GM21576 (cell line): ENCODE measurements at regions not wholly inside any gene's neighbourhood (a gene's known extent, or its start where the extent isn't known, plus 50 kb on each side); places are given as distances from the start of the nearest gene placed in this dataset.
"Not testable (repeated sequence)": the region's sequence is repeated elsewhere in the genome, so short reads cannot be mapped to it uniquely, and the experiment has no call there.

Experiments used
- ATAC-seq: cut with Tn5 transposase; IDR thresholded peaks from one replicate; pipeline ENCODE4 v1.9.1; 2021; ENCODE audit warnings: mild to moderate bottlenecking, moderate library complexity; ENCODE audit not compliant: unreplicated experiment

GRCh38 chr3:16707260-16707659, 102.0 kb upstream of the DAZL start:
- no peak for ATAC-seq

- no peak for ATAC-seq
Observed at GRCh38 chr3:16708285-16708684, 103.1 kb upstream of the DAZL start.

DNA sequence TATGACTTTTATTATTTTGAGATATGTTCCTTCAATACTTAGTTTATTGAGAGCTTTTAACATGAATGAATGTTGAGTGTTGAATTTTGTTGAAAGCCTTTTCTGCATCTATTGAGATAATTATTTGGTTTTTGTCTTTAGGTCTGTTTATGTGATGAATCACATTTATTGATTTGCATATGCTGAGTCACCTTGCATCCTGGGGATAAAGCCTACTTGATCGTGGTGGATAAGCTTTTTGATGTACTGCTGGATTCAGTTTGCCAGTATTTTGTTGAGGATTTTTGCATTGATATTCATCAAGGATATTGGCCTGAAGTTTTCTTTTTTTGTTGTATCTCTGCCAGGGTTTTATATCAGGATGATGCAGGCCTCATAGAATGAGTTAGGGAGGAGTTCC, 106.5 kb upstream of the DAZL start:
- ATAC-seq, result not testable (repeated sequence)

DNA sequence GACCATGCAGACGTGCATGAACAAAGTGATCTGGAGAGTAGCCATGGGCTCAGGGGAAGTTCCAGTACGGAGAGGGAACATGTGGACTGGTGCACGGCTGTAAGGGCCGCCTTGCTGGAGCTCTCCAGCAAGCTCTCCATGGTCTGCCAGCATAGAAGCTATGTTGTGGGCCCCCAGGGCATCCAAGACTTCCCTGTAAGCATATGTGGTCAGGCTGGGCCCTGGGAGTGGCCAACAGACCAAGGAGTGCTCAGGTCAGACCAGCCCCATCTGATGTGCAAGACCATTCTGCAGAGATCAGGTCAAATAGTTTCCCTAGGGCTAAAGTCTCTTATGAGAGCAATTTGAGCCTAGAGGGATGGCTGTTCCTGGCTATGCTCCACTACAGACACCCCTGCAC, 110.1 kb upstream of the DAZL start:
- no peak for ATAC-seq

DNA sequence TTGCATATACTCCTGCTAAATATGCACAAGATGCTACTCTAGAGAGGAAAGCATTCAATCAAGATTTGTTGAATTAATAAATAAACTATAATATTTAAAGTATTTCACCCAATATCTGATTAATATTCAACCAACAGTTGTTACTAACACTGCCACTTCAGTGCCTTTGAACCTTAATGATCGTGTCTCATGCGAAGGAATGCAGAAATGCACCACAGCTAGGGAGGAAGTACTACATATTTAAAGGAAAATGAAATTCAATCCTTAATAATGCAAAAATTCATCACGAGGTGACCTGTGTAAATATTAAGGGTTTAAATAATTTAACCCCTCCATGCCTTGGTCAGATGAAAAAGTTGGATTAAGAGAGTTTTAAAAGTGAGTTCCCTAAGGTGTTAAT, 114.2 kb upstream of the DAZL start:
- no peak for ATAC-seq

- no peak for ATAC-seq
Observed at GRCh38 chr3:16720367-16720940, 115.2 kb upstream of the DAZL start.

- no peak for ATAC-seq
Observed at GRCh38 chr3:16721494-16721893, 116.3 kb upstream of the DAZL start.

DNA sequence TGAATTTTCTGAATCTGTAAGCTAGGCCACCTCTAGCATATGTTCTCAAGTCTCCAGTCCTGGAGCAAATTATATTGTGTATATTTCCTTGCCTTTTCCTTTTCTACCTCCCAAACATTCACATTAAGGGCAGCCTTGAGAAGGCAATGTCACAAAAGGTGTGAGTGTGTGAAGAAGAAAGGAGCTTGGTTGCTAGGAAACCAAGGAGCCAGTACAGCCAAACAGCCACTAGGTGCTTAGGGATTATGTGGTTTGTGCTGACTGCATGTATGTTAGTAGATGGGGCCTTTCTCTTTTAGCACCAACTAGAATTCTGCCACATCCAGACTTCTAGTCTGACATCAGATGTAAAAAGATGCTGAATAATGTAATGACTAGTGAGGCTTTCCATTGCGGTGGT, 118.8 kb upstream of the DAZL start:
- ATAC-seq, result no peak

DNA sequence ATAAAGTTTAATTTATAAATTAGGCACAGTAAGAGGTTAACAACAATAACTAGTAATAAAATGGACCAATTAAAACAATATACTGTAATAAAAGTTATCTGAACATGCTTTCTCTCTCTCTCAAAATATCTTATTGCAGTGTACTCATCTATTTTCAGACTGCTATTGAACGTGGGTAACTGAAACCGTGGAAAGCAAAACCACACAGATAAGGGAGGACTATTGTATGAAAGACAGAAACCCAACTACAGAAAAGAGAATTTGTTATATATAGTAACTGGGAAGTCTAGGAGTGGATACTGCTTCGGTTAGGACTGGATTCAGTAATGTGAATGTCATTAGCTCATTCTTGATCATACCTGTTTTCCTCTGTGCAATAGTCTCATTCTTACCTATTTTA, 119.3 kb upstream of the DAZL start:
- no peak for ATAC-seq

GRCh38 chr3:16725972-16726371, 120.7 kb upstream of the DAZL start:
- no peak for ATAC-seq

DNA sequence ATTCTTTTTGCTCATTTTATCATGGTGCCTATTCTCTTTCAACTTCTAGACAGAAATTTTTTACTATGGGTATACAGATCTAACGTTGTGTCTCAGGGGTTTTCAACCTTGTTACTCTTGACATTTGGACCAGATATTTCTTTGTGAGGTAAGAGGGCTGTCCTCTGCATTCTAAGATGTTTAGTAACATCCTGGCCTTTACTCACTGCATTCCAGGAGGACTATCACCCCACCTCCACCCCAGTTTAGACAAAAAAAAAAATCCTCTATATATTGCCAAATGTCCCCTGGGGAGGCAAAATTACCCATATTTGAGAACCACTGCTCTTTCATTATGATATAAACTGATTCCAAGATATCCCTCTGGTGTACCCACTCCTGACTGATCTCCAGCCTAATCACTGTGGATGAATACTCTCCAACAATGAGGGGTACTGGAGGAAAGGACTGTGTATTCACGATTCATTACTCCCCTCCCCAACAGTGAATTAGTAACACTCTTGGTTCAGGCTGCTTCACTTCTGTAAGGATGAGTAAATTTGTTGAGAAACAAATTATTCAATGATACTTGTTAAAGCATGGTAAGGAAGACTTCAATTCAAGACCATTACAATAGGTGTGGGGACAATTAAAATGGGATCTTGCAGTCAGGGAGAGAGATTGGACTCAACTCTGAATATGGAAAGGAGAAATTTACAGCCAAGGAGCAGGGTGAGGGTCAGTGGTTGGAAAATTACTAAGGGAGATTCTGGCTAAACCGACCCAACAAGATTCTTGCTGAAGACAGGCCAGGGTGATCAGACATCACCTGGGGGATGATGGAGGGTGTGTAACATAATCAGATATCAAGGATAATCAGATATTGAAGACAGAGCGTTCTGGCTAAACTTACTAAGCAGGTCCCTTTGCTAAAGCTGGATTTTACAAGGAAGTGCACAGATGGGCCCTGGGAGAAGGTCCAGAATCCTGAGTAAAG, 123.8 kb upstream of the DAZL start:
- no peak for ATAC-seq

DNA sequence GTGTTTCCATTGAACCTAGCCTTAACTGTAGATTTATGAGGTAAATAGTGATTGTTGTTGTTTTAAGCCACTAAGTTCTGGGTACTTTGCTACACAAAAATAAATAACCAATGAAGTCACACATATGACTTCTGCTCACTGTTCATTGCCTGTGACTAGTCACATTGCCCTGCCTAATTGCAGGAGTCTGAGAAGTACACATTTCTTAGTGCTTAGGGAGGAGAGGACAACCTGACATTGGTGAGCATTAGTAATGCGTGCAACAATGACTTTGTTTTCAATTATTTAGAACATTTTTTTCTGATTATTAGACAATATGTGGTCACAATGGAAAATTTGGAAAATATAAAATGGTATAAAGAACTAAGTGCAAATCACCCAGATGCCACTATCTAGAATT, 133.2 kb upstream of the DAZL start:
- no peak for ATAC-seq

DNA sequence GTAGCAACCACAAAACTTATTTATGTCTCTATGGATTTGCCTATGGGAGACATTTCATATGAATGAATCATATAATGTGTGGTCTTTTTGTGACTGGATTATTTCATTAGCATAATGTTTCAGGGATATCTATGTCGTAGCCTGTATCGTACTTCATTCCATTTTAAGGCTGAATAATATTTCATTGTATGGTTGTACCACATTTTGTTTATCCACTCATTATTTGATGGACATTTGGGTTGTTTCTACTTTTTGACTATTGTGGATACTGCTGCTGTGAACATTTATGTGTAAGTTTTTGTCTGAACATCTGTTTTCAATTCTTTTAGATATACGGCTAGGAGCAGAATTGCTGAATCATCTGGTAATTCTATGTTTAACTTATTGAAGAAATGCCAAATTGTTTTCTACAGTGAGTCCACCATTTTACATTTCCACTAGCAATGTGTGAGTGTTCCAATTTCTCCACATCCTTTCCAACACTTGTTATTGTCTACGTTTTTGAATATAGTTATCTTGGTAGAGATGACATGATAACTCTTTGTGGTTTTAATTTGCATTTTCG, 134.4 kb upstream of the DAZL start:
- no peak for ATAC-seq

- ATAC-seq, result no peak
Observed at GRCh38 chr3:16740515-16740914, 135.3 kb upstream of the DAZL start.

DNA sequence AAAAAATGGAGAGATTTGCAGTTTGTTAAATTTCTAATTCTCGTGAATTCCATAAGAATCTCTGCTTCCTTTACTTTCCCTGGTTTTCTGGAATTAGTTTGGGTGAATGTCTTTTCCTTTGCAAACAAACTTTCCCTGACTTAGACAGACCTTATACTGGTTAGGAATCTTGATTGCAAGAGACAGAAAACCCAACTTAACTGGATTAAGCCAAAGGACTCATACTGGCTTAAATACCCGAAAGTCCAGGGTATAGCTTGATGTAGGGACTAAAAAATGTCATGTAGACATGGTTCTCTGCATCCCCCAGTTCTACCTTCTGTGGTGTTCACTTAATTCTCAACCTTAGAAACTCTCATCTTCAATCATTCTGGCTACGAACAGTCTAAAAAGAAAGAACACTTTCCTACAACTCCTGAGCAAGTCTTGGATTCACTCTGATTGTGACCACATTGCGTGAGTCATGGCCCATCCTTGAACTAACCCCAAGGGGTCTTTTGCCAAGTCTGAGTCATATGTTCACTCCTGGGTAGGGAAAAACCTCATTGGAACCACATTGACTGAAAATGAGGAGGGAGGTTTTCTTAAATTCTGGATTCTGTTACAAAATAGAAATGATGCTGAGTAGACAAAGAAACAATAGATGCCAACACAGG, 136.0 kb upstream of the DAZL start:
- no peak for ATAC-seq

DNA sequence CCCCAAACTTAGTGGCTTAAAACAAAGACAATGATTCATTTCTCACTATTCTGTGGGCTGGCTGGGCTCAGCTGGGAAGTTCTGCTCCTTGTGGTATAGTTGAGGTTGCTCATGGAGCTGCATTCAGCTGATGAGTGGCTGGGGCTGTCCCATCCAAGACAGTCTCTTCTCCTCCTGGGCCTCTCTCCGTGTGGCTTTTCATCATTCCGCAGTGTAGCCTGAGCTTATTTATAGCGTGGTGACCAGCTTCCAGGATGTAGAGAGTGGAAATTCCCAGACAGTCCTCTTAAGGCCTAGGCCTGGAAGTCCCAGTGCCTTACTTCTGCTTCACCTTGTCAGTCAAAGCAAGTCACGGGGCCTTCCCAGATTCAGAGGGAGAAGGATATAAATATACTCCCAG, 136.7 kb upstream of the DAZL start:
- no peak for ATAC-seq

- ATAC-seq, result no peak
Observed at GRCh38 chr3:16743276-16743675, 138.1 kb upstream of the DAZL start.

DNA sequence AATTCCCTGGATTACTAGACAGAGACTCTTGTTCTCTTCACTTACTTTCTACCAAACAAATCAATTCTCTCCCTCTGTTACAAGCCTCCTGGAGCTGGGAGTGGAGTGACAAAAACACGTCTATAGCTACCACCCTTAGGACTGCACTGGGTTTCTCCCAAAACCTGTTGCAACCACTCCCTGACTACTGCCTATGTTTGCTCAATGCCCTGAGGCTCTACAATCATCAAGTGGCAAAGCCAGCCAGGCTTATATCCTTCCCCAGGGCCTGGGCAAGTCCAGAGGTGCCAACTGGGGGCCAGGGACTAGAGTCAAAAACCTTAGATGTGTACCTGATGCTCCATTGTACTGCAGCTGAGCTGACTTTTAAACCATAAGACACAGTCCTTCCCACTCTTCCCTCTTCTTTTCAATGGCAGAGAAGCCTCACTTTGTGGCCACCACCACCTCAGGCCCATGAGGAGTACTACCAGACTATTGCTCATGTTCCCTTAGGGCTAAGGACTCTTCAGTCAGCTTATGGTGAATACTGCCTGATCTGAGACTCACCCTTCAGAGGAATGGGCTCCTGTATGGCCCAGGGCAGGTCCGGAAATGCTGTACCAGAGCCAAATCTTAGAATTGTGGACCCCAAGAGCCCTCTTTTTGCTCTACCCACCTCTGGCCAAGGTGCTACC, 125.4 kb upstream of the PLCL2 start:
- ATAC-seq, result no peak

- no peak for ATAC-seq
Observed at GRCh38 chr3:16761571-16761970, 123.2 kb upstream of the PLCL2 start.

- no peak for ATAC-seq
Observed at GRCh38 chr3:16765661-16766060, 119.1 kb upstream of the PLCL2 start.

- no peak for ATAC-seq
Observed at GRCh38 chr3:16767006-16767405, 117.7 kb upstream of the PLCL2 start.
